IMR-90 (cell line): ENCODE measurements at regions not wholly inside any gene's neighbourhood (a gene's known extent, or its start where the extent isn't known, plus 50 kb on each side); places are given as distances from the start of the nearest gene placed in this dataset.

Experiments
- ATAC-seq: fragments of 200-7000 bp; cut with Tn5 transposase; 2 replicates; pipeline ENCODE4 v1.9.1; 2020; ENCODE audit warnings: low read depth, mild to moderate bottlenecking, moderate library complexity
- BruUV-seq: library from RNA; stranded (reverse); fragments of 400-500 nt; replicated peaks from 2 replicates; lab custom pipeline; 2021; lab: Mats Ljungman, UMichigan
- CTCF ChIA-PET: fragments of 300-600 bp; formaldehyde crosslinking; extraction: SDS; loops from one replicate; lab custom pipeline; 2021; ENCODE audit warnings: antibody characterized with exemption; lab: Yijun Ruan, JAX
- POLR2A ChIA-PET: fragments of 300-600 bp; sonication (Branson Sonifier 250); formaldehyde crosslinking; loops from one replicate; lab custom pipeline; 2022; ENCODE audit warnings: antibody characterized with exemption; ENCODE audit not compliant: unreplicated experiment; lab: Charles Lee
- DNase-seq: peaks from one replicate; pipeline ENCODE4 v3.0.0; 2013
- H2AFZ ChIP-seq: replicated peaks from 2 replicates; pipeline ENCODE3; 2013; ENCODE audit warnings: low read length, mild to moderate bottlenecking; ENCODE audit not compliant: poor library complexity
- H2AK5ac ChIP-seq: 2 replicates; pipeline ENCODE4 v1.6.1; 2013; ENCODE audit warnings: low read depth, low read length, inconsistent platforms
- H2AK9ac ChIP-seq: replicated peaks from 2 replicates; pipeline ENCODE3; 2013; ENCODE audit warnings: mild to moderate bottlenecking, low read depth, low read length, moderate library complexity; ENCODE audit not compliant: poor library complexity
- H2BK120ac ChIP-seq: 2 replicates; pipeline ENCODE4 v1.6.1; 2013; ENCODE audit warnings: low read depth, low read length, inconsistent platforms
- H2BK15ac ChIP-seq: 3 replicates; pipeline ENCODE4 v1.6.1; 2013; ENCODE audit warnings: low read depth, low read length, inconsistent platforms
- H2BK20ac ChIP-seq: 2 replicates; pipeline ENCODE4 v1.6.1; 2013; ENCODE audit warnings: low read depth, mild to moderate bottlenecking, inconsistent platforms, low read length, moderate library complexity
- H2BK5ac ChIP-seq: 2 replicates; pipeline ENCODE4 v1.6.1; 2013; ENCODE audit warnings: mild to moderate bottlenecking, low read depth, low read length, inconsistent platforms; ENCODE audit not compliant: poor library complexity, severe bottlenecking
- H3K14ac ChIP-seq: replicated peaks from 2 replicates; pipeline ENCODE4 v1.6.1; 2013; ENCODE audit warnings: low read depth, low read length, inconsistent platforms
- H3K18ac ChIP-seq: 2 replicates; pipeline ENCODE4 v1.6.1; 2013; ENCODE audit warnings: low read depth, low read length, control low read depth
- H3K23ac ChIP-seq: 2 replicates; pipeline ENCODE4 v1.6.1; 2013; ENCODE audit warnings: low read depth, low read length, inconsistent platforms
- H3K27ac ChIP-seq: 2 replicates; pipeline ENCODE4 v1.5.1; 2013; ENCODE audit warnings: mild to moderate bottlenecking, control low read depth, low read length; ENCODE audit not compliant: insufficient read depth
- H3K27me3 ChIP-seq: 2 replicates; pipeline ENCODE4 v1.6.1; 2013; ENCODE audit warnings: low read length; ENCODE audit not compliant: control insufficient read depth, insufficient read depth
- H3K36me3 ChIP-seq: 2 replicates; pipeline ENCODE4 v1.6.1; 2013; ENCODE audit warnings: low read length, mixed read lengths; ENCODE audit not compliant: control insufficient read depth, insufficient read depth
- H3K4ac ChIP-seq: 2 replicates; pipeline ENCODE4 v1.6.1; 2013; ENCODE audit warnings: low read depth, low read length, inconsistent platforms
- H3K4me1 ChIP-seq: 2 replicates; pipeline ENCODE4 v1.6.1; 2013; ENCODE audit warnings: low read length, mixed read lengths; ENCODE audit not compliant: control insufficient read depth, insufficient read depth
- H3K4me2 ChIP-seq: 2 replicates; pipeline ENCODE4 v1.6.1; 2013; ENCODE audit warnings: low read depth, mild to moderate bottlenecking, control low read depth, low read length, moderate library complexity
- H3K4me3 ChIP-seq: 2 replicates; pipeline ENCODE4 v1.5.1; 2013; ENCODE audit warnings: low read depth, mild to moderate bottlenecking, control low read depth, low read length, moderate library complexity; ENCODE audit not compliant: insufficient read depth
- H3K56ac ChIP-seq: 2 replicates; pipeline ENCODE4 v1.6.1; 2013; ENCODE audit warnings: low read length, inconsistent platforms; ENCODE audit not compliant: insufficient read depth; ENCODE audit errors: extremely low read depth
- H3K79me1 ChIP-seq, 2 experiments: 2 replicates each; pipeline ENCODE4 v1.6.1; 2013; ENCODE audit warnings: low read length in 2 of 2, inconsistent platforms in 1 of 2, low read depth in 1 of 2
- H3K9ac ChIP-seq: 2 replicates; pipeline ENCODE4 v1.6.1; 2013; ENCODE audit warnings: low read depth, low read length, control low read depth
- H3K9me1 ChIP-seq: 2 replicates; pipeline ENCODE4 v1.6.1; 2013; ENCODE audit warnings: low read length, inconsistent platforms; ENCODE audit not compliant: insufficient read depth
- H3K9me3 ChIP-seq: 2 replicates; pipeline ENCODE4 v1.6.1; 2013; ENCODE audit warnings: low read length; ENCODE audit not compliant: control insufficient read depth, insufficient read depth
- H4K20me1 ChIP-seq: 2 replicates; pipeline ENCODE4 v1.6.1; 2013; ENCODE audit warnings: low read length, inconsistent platforms; ENCODE audit not compliant: insufficient read depth
- H4K5ac ChIP-seq: 2 replicates; pipeline ENCODE4 v1.6.1; 2013; ENCODE audit warnings: mild to moderate bottlenecking, low read depth, low read length, control low read depth
- H4K8ac ChIP-seq, 2 experiments: 2 replicates each; pipeline ENCODE4 v1.6.1; 2013; ENCODE audit warnings: low read depth in 2 of 2, low read length in 2 of 2, control low read depth in 1 of 2, inconsistent platforms in 1 of 2
- H4K91ac ChIP-seq: 2 replicates; pipeline ENCODE4 v1.6.1; 2013; ENCODE audit warnings: low read depth, low read length, inconsistent platforms; ENCODE audit not compliant: insufficient read depth
- CEBPB ChIP-seq: IDR thresholded peaks from 2 replicates; pipeline ENCODE4 v1.6.1; 2012; ENCODE audit warnings: low read depth, low read length, improper control_type of control experiment
- CHD1 ChIP-seq: IDR thresholded peaks from 2 replicates; pipeline ENCODE4 v1.6.1; 2012; ENCODE audit warnings: low read depth, low read length, improper control_type of control experiment
- CTCF ChIP-seq: conservative IDR thresholded peaks from 2 replicates; pipeline ENCODE4 v1.5.1; 2012; ENCODE audit warnings: mild to moderate bottlenecking, low read depth, low read length, improper control_type of control experiment
- MAZ ChIP-seq: IDR thresholded peaks from 2 replicates; pipeline ENCODE4 v1.6.1; 2012; ENCODE audit warnings: low read depth, mild to moderate bottlenecking, low read length, improper control_type of control experiment, moderate library complexity, borderline replicate concordance
- NFE2L2 ChIP-seq: fragments of 150-350 bp; IDR thresholded peaks from 2 replicates; pipeline ENCODE4 v1.6.1; 2016; ENCODE audit warnings: low read depth, mild to moderate bottlenecking, low read length
- POLR2A ChIP-seq: IDR thresholded peaks from 2 replicates; pipeline ENCODE4 v1.6.1; 2012; ENCODE audit warnings: mild to moderate bottlenecking, low read depth, low read length
- RAD21 ChIP-seq: IDR thresholded peaks from 2 replicates; pipeline ENCODE4 v1.6.1; 2012; ENCODE audit warnings: low read length, improper control_type of control experiment
- RCOR1 ChIP-seq: IDR thresholded peaks from 2 replicates; pipeline ENCODE4 v1.6.1; 2012; ENCODE audit warnings: mild to moderate bottlenecking, low read length, improper control_type of control experiment; ENCODE audit not compliant: insufficient replicate concordance
- RFX5 ChIP-seq: IDR thresholded peaks from 2 replicates; pipeline ENCODE4 v1.8.0; 2012; ENCODE audit warnings: low read depth, mild to moderate bottlenecking, low read length, moderate library complexity
- USF2 ChIP-seq: fragments of 150-350 bp; IDR thresholded peaks from 2 replicates; pipeline ENCODE4 v1.6.1; 2017; ENCODE audit warnings: mild to moderate bottlenecking, antibody characterized with exemption, low read length, low read depth
- WGBS, 2 experiments: methylation state at CpG; one replicate each; pipeline versions ENCODE4 v1.1.5 to v1.1.7; 2013; ENCODE audit warnings: missing lambda C conversion rate in 2 of 2; ENCODE audit not compliant: insufficient read length in 1 of 2; ENCODE audit errors: extremely low coverage in 2 of 2; 5-methylcytosine and 5-hydroxymethylcytosine counted together
- dilution Hi-C: fragments of 300-500 bp; cut with HindIII; formaldehyde crosslinking; loops from one replicate; pipeline ENCODE4 v1.14.3; 2018; ENCODE audit warnings: low sequenced_read_pairs; ENCODE audit not compliant: unreplicated experiment
- in situ Hi-C: fragments of 300-500 bp; cut with MboI; formaldehyde crosslinking; loops from 3 replicates; pipeline ENCODE4 v1.14.3; 2019; ENCODE audit warnings: low sequenced_read_pairs, inconsistent platforms, mixed read lengths
- intact Hi-C: fragments of 100-400 bp; cut with micrococcal nuclease; formaldehyde crosslinking; loops from 2 replicates; pipeline ENCODE4 v1.10.0; 2022
- TF ChIP-seq, protein P1 (sequence below): fragments of 150-350 bp; IDR thresholded peaks from 2 replicates; pipeline ENCODE4 v1.6.1; 2016; ENCODE audit warnings: low read depth, mild to moderate bottlenecking, low read length, moderate library complexity, borderline replicate concordance

- no peaks in the 10 kb centered on the region for H3K27me3 ChIP-seq
- no peaks in the 10 kb centered on the region for H3K36me3 ChIP-seq
- ATAC-seq (no peak), DNase-seq (no peak)
- intact Hi-C loops (no loop called here), dilution Hi-C loops (no loop called here), in situ Hi-C loops (no loop called here)
- H3K4ac ChIP-seq = no peak overlapping the region
- no peak overlapping the region for H2BK20ac ChIP-seq
- no peaks in the 10 kb centered on the region for H3K79me1 ChIP-seq
- H2BK120ac ChIP-seq = no peak overlapping the region
- H2AFZ ChIP-seq = no peak overlapping the region
- no peak overlapping the region for H3K9ac ChIP-seq
- no peak overlapping the region for H2BK15ac ChIP-seq
- no peak overlapping the region for H3K4me2 ChIP-seq
- no peak overlapping the region for H2BK5ac ChIP-seq
- H4K8ac ChIP-seq = no peak overlapping the region
- no peak overlapping the region for H4K5ac ChIP-seq
- H3K56ac ChIP-seq = no peak overlapping the region
- no peak overlapping the region for H3K4me3 ChIP-seq
- H4K20me1 ChIP-seq = no peaks in the 10 kb centered on the region
- no peak overlapping the region for H3K14ac ChIP-seq
- H3K9me1 ChIP-seq = no peaks in the 10 kb centered on the region
- no peak overlapping the region for H3K23ac ChIP-seq
- POLR2A ChIA-PET = no interaction called here
- no peak overlapping the region for H3K27ac ChIP-seq
- H3K9me3 ChIP-seq = no peaks in the 10 kb centered on the region
- TF ChIP-seq MAZ = no peak
- no peak for TF ChIP-seq RAD21
- TF ChIP-seq RFX5 = no peak
- TF ChIP-seq, protein P1, sequence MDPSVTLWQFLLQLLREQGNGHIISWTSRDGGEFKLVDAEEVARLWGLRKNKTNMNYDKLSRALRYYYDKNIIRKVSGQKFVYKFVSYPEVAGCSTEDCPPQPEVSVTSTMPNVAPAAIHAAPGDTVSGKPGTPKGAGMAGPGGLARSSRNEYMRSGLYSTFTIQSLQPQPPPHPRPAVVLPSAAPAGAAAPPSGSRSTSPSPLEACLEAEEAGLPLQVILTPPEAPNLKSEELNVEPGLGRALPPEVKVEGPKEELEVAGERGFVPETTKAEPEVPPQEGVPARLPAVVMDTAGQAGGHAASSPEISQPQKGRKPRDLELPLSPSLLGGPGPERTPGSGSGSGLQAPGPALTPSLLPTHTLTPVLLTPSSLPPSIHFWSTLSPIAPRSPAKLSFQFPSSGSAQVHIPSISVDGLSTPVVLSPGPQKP = no peak
- TF ChIP-seq CTCF = no peak
- TF ChIP-seq CEBPB = no peak
- no peak for TF ChIP-seq USF2
- no peak for TF ChIP-seq POLR2A
- no peak for TF ChIP-seq NFE2L2
- no peak for TF ChIP-seq CHD1
- TF ChIP-seq RCOR1 = no peak
- CTCF ChIA-PET = no interaction called here
- no TSS peak for BruUV-seq
- no peak overlapping the region for H3K18ac ChIP-seq
- no peak overlapping the region for H2AK5ac ChIP-seq
- 0% methylated on average over 1 of the region's 4 CpGs; no CpG with 5 or more reads in 1 of the 2 experiments for WGBS, 2 experiments
- H2AK9ac ChIP-seq = no peak overlapping the region
- no peak overlapping the region for H4K91ac ChIP-seq
- H3K4me1 ChIP-seq = no peaks in the 10 kb centered on the region
These were observed 112.6 kb upstream of the SPDL1 start for GRCh38 chr5:169471021-169471420.
